ENCODE measurements at regions not wholly inside any gene's neighbourhood (a gene's known extent, or its start where the extent isn't known, plus 50 kb on each side); places are given as distances from the start of the nearest gene placed in this dataset.

DNA sequence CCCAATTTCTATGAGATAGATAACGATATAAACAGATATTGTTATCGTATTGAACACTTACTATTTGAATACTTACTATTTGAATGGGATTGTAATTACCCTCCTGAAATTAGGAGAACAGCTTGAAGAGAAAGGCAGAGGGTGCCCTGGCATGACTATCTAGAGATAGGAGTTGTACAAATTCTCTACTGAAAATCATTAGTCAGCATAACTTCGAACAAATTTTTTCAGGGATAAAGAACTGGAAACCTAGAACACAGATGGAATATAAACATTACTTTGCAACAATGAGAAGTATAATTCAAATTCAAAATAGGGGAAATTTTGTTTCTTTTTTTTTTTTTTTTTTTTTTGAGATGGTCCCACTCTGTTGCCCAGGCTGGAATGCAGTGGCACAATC is 1096.8 kb downstream of the C4orf33 start:
- no peak for TF ChIP-seq ZNF274 (IDR thresholded peaks at IDR 0.05; ENCODE audit: low read depth, low read length)
- TF ChIP-seq YY1 (IDR thresholded peaks at IDR 0.05; ENCODE audit: insufficient read depth, insufficient read length): no peak
- no peak for TF ChIP-seq SUZ12 (IDR thresholded peaks at IDR 0.05; ENCODE audit: extremely low read depth, insufficient read depth, insufficient read length)
